Neural cell (in vitro differentiated cells): ENCODE measurements at regions not wholly inside any gene's neighbourhood (a gene's known extent, or its start where the extent isn't known, plus 50 kb on each side); places are given as distances from the start of the nearest gene placed in this dataset.

ENCODE experiments used
- H2AFZ ChIP-seq: fragments of 200-600, 300-800 bp; sonication (generic), shearing (Covaris generic); 2 replicates; pipeline ENCODE4 v1.6.0; 2014; ENCODE audit warnings: low read depth, mild to moderate bottlenecking, antibody characterized with exemption, low read length, moderate library complexity
- H3F3A ChIP-seq: fragments of 200-600 bp; shearing (Covaris generic); 2 replicates; pipeline ENCODE4 v1.6.1; 2016; ENCODE audit warnings: mild to moderate bottlenecking, moderate library complexity, mixed read lengths, antibody characterized with exemption, low read length; ENCODE audit not compliant: insufficient read depth, poor library complexity, severe bottlenecking
- H3K27ac ChIP-seq: fragments of 200-600, 300-800 bp; sonication (generic), shearing (Covaris generic); 2 replicates; pipeline ENCODE4 v1.5.1; 2014; ENCODE audit warnings: mild to moderate bottlenecking, low read length, moderate library complexity
- H3K27me3 ChIP-seq: fragments of 300-800, 200-600 bp; sonication (generic), shearing (Covaris generic); 2 replicates; pipeline ENCODE4 v1.6.0; 2014; ENCODE audit warnings: mild to moderate bottlenecking, low read depth, low read length, moderate library complexity; ENCODE audit not compliant: insufficient read depth
- H3K36me3 ChIP-seq: fragments of 300-800, 200-600 bp; sonication (generic), shearing (Covaris generic); 2 replicates; pipeline ENCODE4 v1.5.1; 2014; ENCODE audit warnings: mild to moderate bottlenecking, antibody characterized with exemption, low read length, moderate library complexity; ENCODE audit not compliant: insufficient read depth
- H3K4me2 ChIP-seq: fragments of 300-800, 200-600 bp; sonication (generic), shearing (Covaris generic); 2 replicates; pipeline ENCODE4 v1.6.0; 2014; ENCODE audit warnings: mild to moderate bottlenecking, low read length
- H3K4me3 ChIP-seq: fragments of 300-800, 200-600 bp; sonication (generic), shearing (Covaris generic); 2 replicates; pipeline ENCODE4 v1.5.1; 2014; ENCODE audit warnings: mild to moderate bottlenecking, low read length, moderate library complexity
- H3K79me2 ChIP-seq: fragments of 200-600 bp; shearing (Covaris generic); replicated peaks from 2 replicates; pipeline ENCODE4 v1.6.0; 2014; ENCODE audit warnings: mild to moderate bottlenecking, low read length, moderate library complexity; ENCODE audit not compliant: insufficient read depth
- H3K9ac ChIP-seq: fragments of 300-800, 200-600 bp; sonication (generic), shearing (Covaris generic); 2 replicates; pipeline ENCODE4 v1.6.1; 2016; ENCODE audit warnings: mild to moderate bottlenecking, low read length, mixed read lengths
- H3K9me2 ChIP-seq: fragments of 200-600 bp; shearing (Covaris generic); 2 replicates; pipeline ENCODE4 v1.6.1; 2016; ENCODE audit warnings: mild to moderate bottlenecking, low read length, mixed read lengths; ENCODE audit not compliant: insufficient read depth
- H3K9me3 ChIP-seq: fragments of 200-600, 300-800 bp; sonication (generic), shearing (Covaris generic); 2 replicates; pipeline ENCODE4 v1.6.1; 2016; ENCODE audit warnings: mild to moderate bottlenecking, mixed run types, low read length, moderate library complexity, mixed read lengths
- H4K20me1 ChIP-seq: fragments of 200-600 bp; shearing (Covaris generic); 2 replicates; pipeline ENCODE4 v1.6.1; 2016; ENCODE audit warnings: mild to moderate bottlenecking, mixed run types; ENCODE audit not compliant: insufficient read depth
- EP300 ChIP-seq: fragments of 450-650 bp; conservative IDR thresholded peaks from 2 replicates; pipeline ENCODE4 v1.6.1; 2014; ENCODE audit warnings: antibody characterized with exemption, mild to moderate bottlenecking, moderate library complexity; ENCODE audit not compliant: poor library complexity, severe bottlenecking
- EZH2 ChIP-seq: fragments of 200-600, 300-800 bp; shearing (Covaris generic), sonication (generic); IDR thresholded peaks from 2 replicates; pipeline ENCODE4 v1.6.1; 2014; ENCODE audit warnings: antibody characterized with exemption, low read length, borderline replicate concordance, mild to moderate bottlenecking; ENCODE audit not compliant: insufficient read depth, poor library complexity, severe bottlenecking
- MXI1 ChIP-seq: fragments of 450-650 bp; conservative IDR thresholded peaks from 2 replicates; pipeline ENCODE4 v1.6.1; 2014; ENCODE audit warnings: antibody characterized with exemption, mild to moderate bottlenecking; ENCODE audit not compliant: poor library complexity, severe bottlenecking
- POLR2AphosphoS5 ChIP-seq: IDR thresholded peaks from 2 replicates; pipeline ENCODE4 v1.6.1; 2012
- RAD21 ChIP-seq: fragments of 450-650 bp; conservative IDR thresholded peaks from 2 replicates; pipeline ENCODE4 v1.6.1; 2014; ENCODE audit warnings: antibody characterized with exemption, mild to moderate bottlenecking, moderate library complexity
- SMC3 ChIP-seq: fragments of 450-650 bp; conservative IDR thresholded peaks from 2 replicates; pipeline ENCODE4 v1.6.1; 2014; ENCODE audit warnings: antibody characterized with exemption, mild to moderate bottlenecking, moderate library complexity; ENCODE audit not compliant: poor library complexity
- TAF1 ChIP-seq: IDR thresholded peaks from 2 replicates; pipeline ENCODE4 v1.6.1; 2012; ENCODE audit warnings: low read depth
- TF ChIP-seq, protein P1 (sequence below): fragments of 450-650 bp; IDR thresholded peaks from 2 replicates; pipeline ENCODE4 v1.5.1; 2014; ENCODE audit warnings: antibody characterized with exemption, mild to moderate bottlenecking, moderate library complexity; ENCODE audit not compliant: poor library complexity, severe bottlenecking
- TF ChIP-seq, protein P2 (sequence below): IDR thresholded peaks from 2 replicates; pipeline ENCODE4 v1.6.1; 2012; ENCODE audit warnings: borderline replicate concordance

DNA sequence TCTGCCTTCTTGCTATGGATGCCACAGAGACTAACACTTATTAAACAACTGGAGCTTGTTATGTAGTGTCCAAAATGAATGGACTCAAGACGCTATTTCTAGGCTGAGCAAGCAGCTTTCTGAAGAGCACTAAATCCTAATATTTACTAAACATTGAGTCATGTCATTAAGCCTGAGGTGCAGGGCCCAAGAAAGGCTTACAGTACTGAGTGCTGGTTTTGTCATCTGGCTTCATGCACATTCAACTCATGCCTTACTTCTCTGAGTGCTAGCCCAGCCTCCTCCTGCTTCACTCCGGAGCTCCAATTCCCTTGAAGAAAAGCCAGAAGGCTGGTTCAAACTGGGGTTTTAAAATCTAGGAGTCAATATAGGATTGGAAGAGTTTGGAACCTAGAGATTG, 363.3 kb upstream of the CDH5 start:
- Histone ChIP-seq H3F3A (no peaks in the 10 kb centered on the region), H3K27ac (no peak overlapping the region), H3K4me3 (no peak overlapping the region), H3K27me3 (no peaks in the 10 kb centered on the region), H3K79me2 (no peaks in the 10 kb centered on the region), H3K4me2 (no peak overlapping the region), H3K9ac (no peak overlapping the region), H3K9me3 (no peaks in the 10 kb centered on the region), H3K9me2 (no peaks in the 10 kb centered on the region), H2AFZ (no peak overlapping the region), H3K36me3 (no peaks in the 10 kb centered on the region), H4K20me1 (no peaks in the 10 kb centered on the region)
- TF ChIP-seq POLR2AphosphoS5, result no peak
- TF ChIP-seq, protein P1, sequence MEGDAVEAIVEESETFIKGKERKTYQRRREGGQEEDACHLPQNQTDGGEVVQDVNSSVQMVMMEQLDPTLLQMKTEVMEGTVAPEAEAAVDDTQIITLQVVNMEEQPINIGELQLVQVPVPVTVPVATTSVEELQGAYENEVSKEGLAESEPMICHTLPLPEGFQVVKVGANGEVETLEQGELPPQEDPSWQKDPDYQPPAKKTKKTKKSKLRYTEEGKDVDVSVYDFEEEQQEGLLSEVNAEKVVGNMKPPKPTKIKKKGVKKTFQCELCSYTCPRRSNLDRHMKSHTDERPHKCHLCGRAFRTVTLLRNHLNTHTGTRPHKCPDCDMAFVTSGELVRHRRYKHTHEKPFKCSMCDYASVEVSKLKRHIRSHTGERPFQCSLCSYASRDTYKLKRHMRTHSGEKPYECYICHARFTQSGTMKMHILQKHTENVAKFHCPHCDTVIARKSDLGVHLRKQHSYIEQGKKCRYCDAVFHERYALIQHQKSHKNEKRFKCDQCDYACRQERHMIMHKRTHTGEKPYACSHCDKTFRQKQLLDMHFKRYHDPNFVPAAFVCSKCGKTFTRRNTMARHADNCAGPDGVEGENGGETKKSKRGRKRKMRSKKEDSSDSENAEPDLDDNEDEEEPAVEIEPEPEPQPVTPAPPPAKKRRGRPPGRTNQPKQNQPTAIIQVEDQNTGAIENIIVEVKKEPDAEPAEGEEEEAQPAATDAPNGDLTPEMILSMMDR, result no peak
- no peak for TF ChIP-seq RAD21
- TF ChIP-seq EP300, result no peak
- no peak for TF ChIP-seq TAF1
- TF ChIP-seq SMC3, result no peak

DNA sequence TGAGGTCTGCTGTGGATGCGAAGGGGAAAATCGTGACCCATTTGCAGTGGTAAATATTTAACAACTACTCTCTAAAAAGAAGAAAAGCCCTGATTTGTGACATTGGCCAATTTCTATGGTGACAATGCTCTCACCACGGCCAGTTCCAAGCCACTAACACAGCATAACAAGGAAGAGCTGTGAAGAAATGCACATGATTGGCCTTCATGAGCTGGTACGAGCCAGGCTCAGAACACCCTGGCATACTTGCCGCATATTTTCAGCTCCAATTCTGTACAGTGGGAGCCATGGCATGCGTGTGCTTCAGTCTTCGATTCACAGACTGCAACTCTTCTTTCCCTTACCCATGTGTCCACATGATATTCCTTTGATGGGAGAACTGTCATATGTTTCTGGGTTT, 363.9 kb upstream of the CDH5 start:
- Histone ChIP-seq H3K9ac (no peak overlapping the region), H3K79me2 (no peaks in the 10 kb centered on the region), H3K4me2 (no peak overlapping the region), H4K20me1 (no peaks in the 10 kb centered on the region), H3K36me3 (no peaks in the 10 kb centered on the region), H3K9me3 (no peaks in the 10 kb centered on the region), H3K27me3 (no peaks in the 10 kb centered on the region), H2AFZ (no peak overlapping the region), H3K9me2 (no peaks in the 10 kb centered on the region), H3K27ac (no peak overlapping the region), H3F3A (no peaks in the 10 kb centered on the region), H3K4me3 (no peak overlapping the region)
- no peak for TF ChIP-seq RAD21
- TF ChIP-seq MXI1, result no peak
- no peak for TF ChIP-seq POLR2AphosphoS5
- TF ChIP-seq, protein P1, result no peak
- TF ChIP-seq, protein P2, sequence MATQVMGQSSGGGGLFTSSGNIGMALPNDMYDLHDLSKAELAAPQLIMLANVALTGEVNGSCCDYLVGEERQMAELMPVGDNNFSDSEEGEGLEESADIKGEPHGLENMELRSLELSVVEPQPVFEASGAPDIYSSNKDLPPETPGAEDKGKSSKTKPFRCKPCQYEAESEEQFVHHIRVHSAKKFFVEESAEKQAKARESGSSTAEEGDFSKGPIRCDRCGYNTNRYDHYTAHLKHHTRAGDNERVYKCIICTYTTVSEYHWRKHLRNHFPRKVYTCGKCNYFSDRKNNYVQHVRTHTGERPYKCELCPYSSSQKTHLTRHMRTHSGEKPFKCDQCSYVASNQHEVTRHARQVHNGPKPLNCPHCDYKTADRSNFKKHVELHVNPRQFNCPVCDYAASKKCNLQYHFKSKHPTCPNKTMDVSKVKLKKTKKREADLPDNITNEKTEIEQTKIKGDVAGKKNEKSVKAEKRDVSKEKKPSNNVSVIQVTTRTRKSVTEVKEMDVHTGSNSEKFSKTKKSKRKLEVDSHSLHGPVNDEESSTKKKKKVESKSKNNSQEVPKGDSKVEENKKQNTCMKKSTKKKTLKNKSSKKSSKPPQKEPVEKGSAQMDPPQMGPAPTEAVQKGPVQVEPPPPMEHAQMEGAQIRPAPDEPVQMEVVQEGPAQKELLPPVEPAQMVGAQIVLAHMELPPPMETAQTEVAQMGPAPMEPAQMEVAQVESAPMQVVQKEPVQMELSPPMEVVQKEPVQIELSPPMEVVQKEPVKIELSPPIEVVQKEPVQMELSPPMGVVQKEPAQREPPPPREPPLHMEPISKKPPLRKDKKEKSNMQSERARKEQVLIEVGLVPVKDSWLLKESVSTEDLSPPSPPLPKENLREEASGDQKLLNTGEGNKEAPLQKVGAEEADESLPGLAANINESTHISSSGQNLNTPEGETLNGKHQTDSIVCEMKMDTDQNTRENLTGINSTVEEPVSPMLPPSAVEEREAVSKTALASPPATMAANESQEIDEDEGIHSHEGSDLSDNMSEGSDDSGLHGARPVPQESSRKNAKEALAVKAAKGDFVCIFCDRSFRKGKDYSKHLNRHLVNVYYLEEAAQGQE, result no peak
- no peak for TF ChIP-seq EP300
- no peak for TF ChIP-seq TAF1
- TF ChIP-seq SMC3, result no peak
- TF ChIP-seq EZH2, result no peak
